Mesenchymal stem cell (in vitro differentiated cells and primary cell): ENCODE measurements at regions not wholly inside any gene's neighbourhood (a gene's known extent, or its start where the extent isn't known, plus 50 kb on each side); places are given as distances from the start of the nearest gene placed in this dataset.
"Not testable (repeated sequence)": the region's sequence is repeated elsewhere in the genome, so short reads cannot be mapped to it uniquely, and the experiment has no call there.

Source experiments
- DNase-seq: peaks from one replicate; pipeline ENCODE4 v3.0.0-alpha.2; 2013
- H2AFZ ChIP-seq: one replicate; pipeline ENCODE4 v1.6.1; 2013; ENCODE audit warnings: low read depth, mild to moderate bottlenecking, control low read depth, inconsistent platforms, low read length, moderate library complexity
- H2AK5ac ChIP-seq: 2 replicates; pipeline ENCODE4 v1.6.1; 2013; ENCODE audit warnings: low read length, moderate library complexity, mild to moderate bottlenecking, inconsistent platforms; ENCODE audit not compliant: severe bottlenecking
- H2BK120ac ChIP-seq: one replicate; pipeline ENCODE4 v1.6.1; 2013; ENCODE audit warnings: low read depth, mild to moderate bottlenecking, inconsistent platforms, low read length, moderate library complexity
- H2BK12ac ChIP-seq, 2 experiments: one replicate each; pipeline ENCODE4 v1.6.1; 2013; ENCODE audit warnings: inconsistent platforms in 2 of 2, low read length in 2 of 2, mild to moderate bottlenecking in 2 of 2, moderate library complexity in 2 of 2, control low read depth in 1 of 2
- H2BK15ac ChIP-seq: one replicate; pipeline ENCODE4 v1.6.1; 2013; ENCODE audit warnings: mild to moderate bottlenecking, low read depth, inconsistent platforms; ENCODE audit not compliant: poor library complexity, severe bottlenecking
- H2BK5ac ChIP-seq: 2 replicates; pipeline ENCODE4 v1.6.1; 2013; ENCODE audit warnings: low read depth, mild to moderate bottlenecking, low read length, control low read depth, inconsistent platforms; ENCODE audit not compliant: poor library complexity, severe bottlenecking
- H3K14ac ChIP-seq, 2 experiments: one replicate each; pipeline ENCODE4 v1.6.1; 2013; ENCODE audit warnings: inconsistent platforms in 2 of 2, low read length in 2 of 2, control low read depth in 1 of 2, mild to moderate bottlenecking in 1 of 2, moderate library complexity in 1 of 2
- H3K18ac ChIP-seq, 2 experiments: one replicate each; pipeline ENCODE4 v1.6.1; 2013; ENCODE audit warnings: inconsistent platforms in 2 of 2, low read length in 2 of 2, control low read depth in 1 of 2, low read depth in 1 of 2, mild to moderate bottlenecking in 1 of 2
- H3K23ac ChIP-seq, 2 experiments: one replicate each; pipeline ENCODE4 v1.6.1; 2013; ENCODE audit warnings: inconsistent platforms in 2 of 2, low read length in 2 of 2, mild to moderate bottlenecking in 2 of 2, moderate library complexity in 2 of 2, control low read depth in 1 of 2
- H3K27ac ChIP-seq: 2 replicates; pipeline ENCODE4 v1.5.1; 2013; ENCODE audit warnings: mild to moderate bottlenecking, moderate library complexity, low read length, control low read depth, inconsistent platforms; ENCODE audit not compliant: poor library complexity, severe bottlenecking
- H3K27me3 ChIP-seq, 2 experiments: 2 replicates each; pipeline versions ENCODE4 v1.6.1 to v1.7.0; 2013; ENCODE audit warnings: low read length in 2 of 2, mild to moderate bottlenecking in 2 of 2, moderate library complexity in 2 of 2, control low read depth in 1 of 2, inconsistent platforms in 1 of 2; ENCODE audit not compliant: control insufficient read depth in 1 of 2, insufficient read depth in 1 of 2
- H3K36me3 ChIP-seq, 2 experiments: 2 replicates each; pipeline versions ENCODE4 v1.6.1 to v1.7.0; 2013; ENCODE audit warnings: low read length in 2 of 2, control low read depth in 1 of 2, inconsistent platforms in 1 of 2, low read depth in 1 of 2, mild to moderate bottlenecking in 1 of 2; ENCODE audit not compliant: insufficient read depth in 2 of 2, control insufficient read depth in 1 of 2
- H3K4ac ChIP-seq, 2 experiments: one replicate each; pipeline ENCODE4 v1.6.1; 2013; ENCODE audit warnings: inconsistent platforms in 2 of 2, low read length in 2 of 2, mild to moderate bottlenecking in 2 of 2, moderate library complexity in 2 of 2, control low read depth in 1 of 2, low read depth in 1 of 2
- H3K4me1 ChIP-seq: 2 replicates; pipeline ENCODE4 v1.6.1; 2013; ENCODE audit warnings: low read depth, low read length, control low read depth; ENCODE audit not compliant: control insufficient read depth, insufficient read depth
- H3K4me2 ChIP-seq: 2 replicates; pipeline ENCODE4 v1.6.1; 2013; ENCODE audit warnings: low read length, mild to moderate bottlenecking, inconsistent platforms; ENCODE audit not compliant: poor library complexity, severe bottlenecking
- H3K4me3 ChIP-seq, 2 experiments: 2 replicates each; pipeline versions ENCODE4 v1.5.1 to v1.7.0; 2013; ENCODE audit warnings: low read length in 2 of 2, mild to moderate bottlenecking in 2 of 2, control low read depth in 1 of 2, low read depth in 1 of 2; ENCODE audit not compliant: insufficient read depth in 1 of 2
- H3K79me1 ChIP-seq: replicated peaks from 2 replicates; pipeline ENCODE4 v1.6.1; 2013; ENCODE audit warnings: mild to moderate bottlenecking, control low read depth, low read length, inconsistent platforms; ENCODE audit not compliant: poor library complexity, severe bottlenecking
- H3K9ac ChIP-seq: 2 replicates; pipeline ENCODE4 v1.7.0; 2013; ENCODE audit warnings: mild to moderate bottlenecking, low read length, moderate library complexity
- H3K9me3 ChIP-seq: 2 replicates; pipeline ENCODE4 v1.7.0; 2013; ENCODE audit warnings: mild to moderate bottlenecking, low read length; ENCODE audit not compliant: control insufficient read depth
- H4K8ac ChIP-seq: one replicate; pipeline ENCODE4 v1.6.1; 2013; ENCODE audit warnings: inconsistent platforms, mild to moderate bottlenecking, low read length, moderate library complexity
- H4K91ac ChIP-seq: one replicate; pipeline ENCODE4 v1.6.1; 2013; ENCODE audit warnings: mild to moderate bottlenecking, low read length, inconsistent platforms
- WGBS: methylation state at CpG from one replicate; pipeline ENCODE4 v1.1.7; 2013; ENCODE audit warnings: mixed read lengths; 5-methylcytosine and 5-hydroxymethylcytosine counted together

GRCh38 chr4:53885668-53886067, 178.7 kb downstream of the CHIC2 start:
- H3K18ac ChIP-seq = peak overlapping the region in 1 of 2 experiments; percentile 5
- no peak overlapping the region for H3K27ac ChIP-seq
- H3K9ac ChIP-seq = no peak overlapping the region
- no peak overlapping the region for H2BK5ac ChIP-seq
- no peak overlapping the region for H4K91ac ChIP-seq
- no peak overlapping the region for H2AFZ ChIP-seq
- no peaks in the 10 kb centered on the region for H3K4me1 ChIP-seq
- H3K4me3 ChIP-seq = no peak overlapping the region
- peaks cover 0 to 5% of the 10 kb centered on the region in 2 experiments for H3K27me3 ChIP-seq
- no peak overlapping the region for H3K4me2 ChIP-seq
- peak overlapping the region in 1 of 2 experiments; percentile 23 for H2BK12ac ChIP-seq
- H3K23ac ChIP-seq = no peak overlapping the region
- H2BK15ac ChIP-seq = peak overlapping the region; percentile 93
- H2BK120ac ChIP-seq = no peak overlapping the region
- no peaks in the 10 kb centered on the region for H3K9me3 ChIP-seq
- no peaks in the 10 kb centered on the region for H3K36me3 ChIP-seq
- no peak overlapping the region for H3K14ac ChIP-seq
- DNase-seq = no peak
- 81% methylated on average over 1 of the region's 2 CpGs for WGBS
- no peak overlapping the region for H4K8ac ChIP-seq
- no peak overlapping the region for H3K4ac ChIP-seq
- no peaks in the 10 kb centered on the region for H3K79me1 ChIP-seq
- no peak overlapping the region for H2AK5ac ChIP-seq

- H3K36me3 ChIP-seq, H2AFZ ChIP-seq, H4K8ac ChIP-seq, H2BK12ac ChIP-seq, H3K79me1 ChIP-seq, H3K4ac ChIP-seq, DNase-seq, H2BK120ac ChIP-seq, H3K23ac ChIP-seq, H3K4me2 ChIP-seq, H3K27ac ChIP-seq, H2BK5ac ChIP-seq, H4K91ac ChIP-seq, H2BK15ac ChIP-seq, H3K9me3 ChIP-seq, H3K27me3 ChIP-seq, H2AK5ac ChIP-seq, H3K4me1 ChIP-seq, H3K14ac ChIP-seq, H3K4me3 ChIP-seq, H3K9ac ChIP-seq: not testable (repeated sequence)
- 78% methylated on average over 13 of the region's 18 CpGs for WGBS
- peak overlapping the region in 1 of 2 experiments; percentile 24 for H3K18ac ChIP-seq
Measured at GRCh38 chr4:53877096-53877495, 187.3 kb downstream of the CHIC2 start.

GRCh38 chr4:53866055-53866454, 198.3 kb downstream of the CHIC2 start:
- DNase-seq = no peak
- Histone ChIP-seq H2BK5ac (no peak overlapping the region), H2AFZ (no peak overlapping the region), H3K79me1 (no peaks in the 10 kb centered on the region), H2AK5ac (no peak overlapping the region), H3K9me3 (no peaks in the 10 kb centered on the region), H3K18ac (no peak overlapping the region), H4K8ac (no peak overlapping the region), H3K4ac (no peak overlapping the region), H3K27ac (no peak overlapping the region), H3K4me3 (no peak overlapping the region), H3K36me3 (no peaks in the 10 kb centered on the region), H3K23ac (no peak overlapping the region), H2BK120ac (peak overlapping the region; percentile 40), H2BK15ac (no peak overlapping the region), H3K4me2 (no peak overlapping the region), H4K91ac (no peak overlapping the region), H3K27me3 (no peaks in the 10 kb centered on the region), H3K4me1 (peaks cover 2% of the 10 kb centered on the region), H3K14ac (no peak overlapping the region), H2BK12ac (peak overlapping the region; percentile 15 to 38), H3K9ac (no peak overlapping the region)
- 94% methylated on average over 8 of the region's 8 CpGs for WGBS

- Histone ChIP-seq H2BK120ac (no peak overlapping the region), H3K14ac (no peak overlapping the region), H2BK15ac (no peak overlapping the region), H2AK5ac (no peak overlapping the region), H3K4ac (no peak overlapping the region), H3K79me1 (no peaks in the 10 kb centered on the region), H3K36me3 (no peaks in the 10 kb centered on the region), H3K27me3 (no peaks in the 10 kb centered on the region), H2BK5ac (no peak overlapping the region), H4K8ac (no peak overlapping the region), H3K23ac (no peak overlapping the region), H2AFZ (no peak overlapping the region), H3K4me1 (peaks cover 2% of the 10 kb centered on the region), H3K27ac (no peak overlapping the region), H3K4me3 (no peak overlapping the region), H4K91ac (peak overlapping the region; percentile 19), H3K9me3 (peaks cover 2% of the 10 kb centered on the region), H3K4me2 (no peak overlapping the region), H3K9ac (no peak overlapping the region), H3K18ac (peak overlapping the region; percentile 26 to 54), H2BK12ac (peak overlapping the region in 1 of 2 experiments; percentile 87)
- no peak for DNase-seq
- WGBS = 78% methylated on average over 5 of the region's 5 CpGs
Measured at GRCh38 chr4:53865054-53865453, 199.4 kb downstream of the CHIC2 start.
